ENCODE measurements at regions not wholly inside any gene's neighbourhood (a gene's known extent, or its start where the extent isn't known, plus 50 kb on each side); places are given as distances from the start of the nearest gene placed in this dataset.

DNA sequence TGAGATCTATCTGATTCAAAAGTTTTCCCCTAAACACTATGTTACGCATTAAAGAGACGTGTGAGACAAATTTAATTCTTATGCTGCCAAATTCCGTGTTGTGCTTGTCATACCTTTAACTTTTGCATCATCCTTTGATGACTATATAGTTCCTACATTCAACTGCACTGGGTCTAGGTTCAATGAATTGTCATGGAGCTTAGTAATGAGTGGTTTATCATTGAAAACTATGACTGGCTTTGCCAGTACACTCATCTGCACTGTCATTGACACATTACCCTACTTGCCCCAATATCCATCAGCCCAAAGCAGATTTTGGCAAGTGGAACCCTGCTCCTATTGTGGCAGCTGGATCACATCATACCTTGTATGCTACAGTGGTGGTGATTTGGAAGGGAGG is 882.9 kb upstream of the SLIT2 start:
- TF ChIP-seq, protein P1, sequence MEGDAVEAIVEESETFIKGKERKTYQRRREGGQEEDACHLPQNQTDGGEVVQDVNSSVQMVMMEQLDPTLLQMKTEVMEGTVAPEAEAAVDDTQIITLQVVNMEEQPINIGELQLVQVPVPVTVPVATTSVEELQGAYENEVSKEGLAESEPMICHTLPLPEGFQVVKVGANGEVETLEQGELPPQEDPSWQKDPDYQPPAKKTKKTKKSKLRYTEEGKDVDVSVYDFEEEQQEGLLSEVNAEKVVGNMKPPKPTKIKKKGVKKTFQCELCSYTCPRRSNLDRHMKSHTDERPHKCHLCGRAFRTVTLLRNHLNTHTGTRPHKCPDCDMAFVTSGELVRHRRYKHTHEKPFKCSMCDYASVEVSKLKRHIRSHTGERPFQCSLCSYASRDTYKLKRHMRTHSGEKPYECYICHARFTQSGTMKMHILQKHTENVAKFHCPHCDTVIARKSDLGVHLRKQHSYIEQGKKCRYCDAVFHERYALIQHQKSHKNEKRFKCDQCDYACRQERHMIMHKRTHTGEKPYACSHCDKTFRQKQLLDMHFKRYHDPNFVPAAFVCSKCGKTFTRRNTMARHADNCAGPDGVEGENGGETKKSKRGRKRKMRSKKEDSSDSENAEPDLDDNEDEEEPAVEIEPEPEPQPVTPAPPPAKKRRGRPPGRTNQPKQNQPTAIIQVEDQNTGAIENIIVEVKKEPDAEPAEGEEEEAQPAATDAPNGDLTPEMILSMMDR (IDR thresholded peaks at IDR 0.05), result no peak
- no peak for TF ChIP-seq POLR2A (IDR thresholded peaks at IDR 0.05)

Measured in esophagus squamous epithelium (tissue), 4 donors.